ENCODE measurements at regions not wholly inside any gene's neighbourhood (a gene's known extent, or its start where the extent isn't known, plus 50 kb on each side); places are given as distances from the start of the nearest gene placed in this dataset.

GRCh38 chr11:95693298-95693697 lies 96.3 kb downstream of the FAM76B start:
- intact Hi-C loops (cut with DNase I) = no loop called here
- DNase-seq = no peak

- DNase-seq = no peak
- intact Hi-C loops (cut with DNase I) = no loop called here
Observed at GRCh38 chr11:95692526-95693260, 96.9 kb downstream of the FAM76B start.

GRCh38 chr11:95690100-95690499 lies 99.5 kb downstream of the FAM76B start:
- DNase-seq = no peak
- intact Hi-C loops (cut with DNase I) = no loop called here

- intact Hi-C loops (cut with DNase I) = no loop called here
- no peak for DNase-seq
Observed at GRCh38 chr11:95688501-95689222, 100.9 kb downstream of the FAM76B start.

GRCh38 chr11:95688015-95688414 lies 101.6 kb downstream of the FAM76B start:
- DNase-seq = no peak
- intact Hi-C loops (cut with DNase I) = no loop called here

- intact Hi-C loops (cut with DNase I) = no loop called here
- no peak for DNase-seq
Observed at GRCh38 chr11:95686265-95686664, 103.3 kb downstream of the FAM76B start.

- peak in 7 of 10 donors; percentile 18 to 88 (median 42) for DNase-seq
- intact Hi-C loops (cut with DNase I) = no loop called here
Observed at GRCh38 chr11:95684701-95685100, 104.9 kb downstream of the FAM76B start.

- intact Hi-C loops (cut with DNase I) = no loop called here
- no peak for DNase-seq
Observed at GRCh38 chr11:95684170-95684569, 105.4 kb downstream of the FAM76B start.

GRCh38 chr11:95682552-95682951 lies 107.0 kb downstream of the FAM76B start:
- intact Hi-C loops (cut with DNase I) = no loop called here
- no peak for DNase-seq

- no peak for DNase-seq
- intact Hi-C loops (cut with DNase I) = no loop called here
Observed at GRCh38 chr11:95680169-95680929, 109.2 kb downstream of the FAM76B start.

GRCh38 chr11:95678988-95679387 lies 110.6 kb downstream of the FAM76B start:
- no peak for DNase-seq
- intact Hi-C loops (cut with DNase I) = no loop called here

- DNase-seq = no peak
- intact Hi-C loops (cut with DNase I) = no loop called here
Observed at GRCh38 chr11:95676308-95676707, 113.3 kb downstream of the FAM76B start.

GRCh38 chr11:95675585-95675984 lies 114.0 kb downstream of the FAM76B start:
- DNase-seq = no peak
- intact Hi-C loops (cut with DNase I) = no loop called here

- no peak for DNase-seq
- intact Hi-C loops (cut with DNase I) = no loop called here
Observed at GRCh38 chr11:95674657-95675358, 114.8 kb downstream of the FAM76B start.

- intact Hi-C loops (cut with DNase I) = no loop called here
- no peak for DNase-seq
Observed at GRCh38 chr11:95671768-95672167, 117.8 kb downstream of the FAM76B start.

- DNase-seq = no peak
- intact Hi-C loops (cut with DNase I) = no loop called here
Observed at GRCh38 chr11:95668131-95668530, 121.5 kb downstream of the FAM76B start.

- no peak for DNase-seq
- intact Hi-C loops (cut with DNase I) = no loop called here
Observed at GRCh38 chr11:95661162-95661561, 128.4 kb downstream of the FAM76B start.

GRCh38 chr11:95660038-95660437 lies 129.5 kb downstream of the FAM76B start:
- no peak for DNase-seq
- intact Hi-C loops (cut with DNase I) = no loop called here

- intact Hi-C loops (cut with DNase I) = no loop called here
- no peak for DNase-seq
Observed at GRCh38 chr11:95659088-95659487, 130.5 kb downstream of the FAM76B start.

GRCh38 chr11:95655536-95655935 lies 134.0 kb downstream of the FAM76B start:
- intact Hi-C loops (cut with DNase I) = no loop called here
- DNase-seq = no peak

- DNase-seq = no peak
- intact Hi-C loops (cut with DNase I) = no loop called here
Observed at GRCh38 chr11:95653680-95654079, 135.9 kb downstream of the FAM76B start.
